ENCODE measurements at regions not wholly inside any gene's neighbourhood (a gene's known extent, or its start where the extent isn't known, plus 50 kb on each side); places are given as distances from the start of the nearest gene placed in this dataset.
A peak's percentile ranks its signal among the peaks of the same experiment; 100 is the strongest.
"Not testable (repeated sequence)": the region's sequence is repeated elsewhere in the genome, so short reads cannot be mapped to it uniquely, and the experiment has no call there.

GRCh38 chr11:21794306-21794705, 398.6 kb upstream of the ANO5 start:
- no peak for DNase-seq (ENCODE audit: low read depth)
- no peak for TF ChIP-seq CTCF (IDR thresholded peaks at IDR 0.05; ENCODE audit: control insufficient read depth, extremely low read depth, insufficient read depth)
- no peak overlapping the region for H3K4me3 ChIP-seq (ENCODE audit: low read depth, low read length)

GRCh38 chr11:21798216-21798615, 394.7 kb upstream of the ANO5 start:
- H3K4me3 ChIP-seq (ENCODE audit: low read depth, low read length), result no peak overlapping the region
- TF ChIP-seq CTCF (IDR thresholded peaks at IDR 0.05; ENCODE audit: control insufficient read depth, extremely low read depth, insufficient read depth), result no peak
- DNase-seq (ENCODE audit: low read depth), result no peak

- not testable (repeated sequence) for H3K4me3 ChIP-seq (ENCODE audit: low read depth, low read length); DNase-seq (ENCODE audit: low read depth)
Observed at GRCh38 chr11:21804523-21804922, 388.4 kb upstream of the ANO5 start.

GRCh38 chr11:21806508-21806907, 386.4 kb upstream of the ANO5 start:
- DNase-seq (ENCODE audit: low read depth), result no peak
- no peak overlapping the region for H3K4me3 ChIP-seq (ENCODE audit: low read depth, low read length)
- no peak for TF ChIP-seq CTCF (IDR thresholded peaks at IDR 0.05; ENCODE audit: control insufficient read depth, extremely low read depth, insufficient read depth)

- no peak for DNase-seq (ENCODE audit: low read depth)
- TF ChIP-seq CTCF (IDR thresholded peaks at IDR 0.05; ENCODE audit: control insufficient read depth, extremely low read depth, insufficient read depth), result no peak
- H3K4me3 ChIP-seq (ENCODE audit: low read depth, low read length), result no peak overlapping the region
Observed at GRCh38 chr11:21806947-21807346, 385.9 kb upstream of the ANO5 start.

- DNase-seq (ENCODE audit: low read depth), result no peak
- no peak for TF ChIP-seq CTCF (IDR thresholded peaks at IDR 0.05; ENCODE audit: control insufficient read depth, extremely low read depth, insufficient read depth)
- H3K4me3 ChIP-seq (ENCODE audit: low read depth, low read length), result no peak overlapping the region
Observed at GRCh38 chr11:21807350-21807749, 385.5 kb upstream of the ANO5 start.

GRCh38 chr11:21810650-21811049, 382.2 kb upstream of the ANO5 start:
- TF ChIP-seq CTCF (IDR thresholded peaks at IDR 0.05; ENCODE audit: control insufficient read depth, extremely low read depth, insufficient read depth), result no peak
- H3K4me3 ChIP-seq (ENCODE audit: low read depth, low read length), result no peak overlapping the region
- DNase-seq (ENCODE audit: low read depth), result no peak

GRCh38 chr11:21811572-21811971, 381.3 kb upstream of the ANO5 start:
- DNase-seq (ENCODE audit: low read depth), result peak; percentile 4
- no peak overlapping the region for H3K4me3 ChIP-seq (ENCODE audit: low read depth, low read length)
- peak; percentile 51 for TF ChIP-seq CTCF (IDR thresholded peaks at IDR 0.05; ENCODE audit: control insufficient read depth, extremely low read depth, insufficient read depth)

Data from LNCaP clone FGC (cell line).